ENCODE measurements at regions not wholly inside any gene's neighbourhood (a gene's known extent, or its start where the extent isn't known, plus 50 kb on each side); places are given as distances from the start of the nearest gene placed in this dataset.

DNA sequence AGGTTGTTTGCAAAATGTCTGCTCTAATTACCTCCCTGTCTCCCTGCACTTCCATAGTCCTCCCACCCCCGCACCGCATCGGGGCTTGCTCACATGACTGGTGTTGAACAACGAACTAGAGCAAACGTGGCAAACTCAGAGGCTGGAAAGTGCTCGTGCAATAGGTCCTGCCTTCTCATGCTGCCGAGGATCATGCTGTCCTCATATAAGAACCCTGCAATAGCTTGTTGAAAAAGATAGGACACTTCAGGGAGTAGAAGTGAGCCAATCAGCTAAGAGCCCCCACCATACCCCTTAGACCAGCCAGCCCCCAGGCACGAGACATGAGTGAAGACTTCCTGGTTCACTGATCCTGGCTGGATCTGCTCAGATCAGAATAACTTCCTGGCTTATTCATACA lies 219.2 kb downstream of the C6orf118 start:
- Histone ChIP-seq H3K27ac (no peak overlapping the region), H3K4me3 (peak overlapping the region; percentile 58), H3K9ac (ENCODE audit: insufficient read length) (no peak overlapping the region), H3K9me3 (ENCODE audit: low read depth, low read length) (no peaks in the 10 kb centered on the region), H3K36me3 (ENCODE audit: insufficient read depth, low read length) (no peaks in the 10 kb centered on the region)
- DNase-seq (ENCODE audit: low read depth, low spot score) = no peak
- TF ChIP-seq EZH2 (IDR thresholded peaks at IDR 0.05) = no peak

DNA sequence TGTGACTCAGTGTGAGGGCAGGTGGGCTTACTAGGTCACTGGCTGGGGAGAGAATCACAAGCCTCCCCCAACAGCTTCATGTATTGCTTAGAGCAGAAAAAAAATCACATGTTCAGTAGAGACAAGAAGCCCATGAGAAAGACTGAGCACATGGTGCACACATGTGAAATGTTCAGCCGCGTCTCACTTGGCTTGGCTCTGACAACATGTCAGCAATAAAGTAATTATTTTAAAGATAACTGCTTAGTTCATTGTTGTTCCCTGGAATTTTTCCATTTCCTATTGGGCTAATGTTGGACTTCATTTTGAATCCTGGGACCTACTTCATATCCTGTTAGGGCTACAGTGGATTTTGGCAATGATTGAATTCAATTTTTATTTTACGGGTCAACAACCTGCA lies 222.6 kb downstream of the C6orf118 start:
- Histone ChIP-seq H3K9ac (ENCODE audit: insufficient read length) (no peak overlapping the region), H3K9me3 (ENCODE audit: low read depth, low read length) (no peaks in the 10 kb centered on the region), H3K36me3 (ENCODE audit: insufficient read depth, low read length) (no peaks in the 10 kb centered on the region), H3K27ac (no peak overlapping the region), H3K4me3 (no peak overlapping the region)
- TF ChIP-seq POLR2AphosphoS5 (IDR thresholded peaks at IDR 0.05; ENCODE audit: borderline replicate concordance, low read depth, low read length) = no peak
- no peak for TF ChIP-seq FOXP2 (optimal IDR thresholded peaks at IDR 0.05; ENCODE audit: control extremely low read depth, extremely low read length, insufficient read depth)
- TF ChIP-seq EZH2 (IDR thresholded peaks at IDR 0.05) = no peak
- no peak for DNase-seq (ENCODE audit: low read depth, low spot score)

- no peak overlapping the region for H3K9ac ChIP-seq (ENCODE audit: insufficient read length)
- TF ChIP-seq EZH2 (IDR thresholded peaks at IDR 0.05) (no peak), FOXP2 (optimal IDR thresholded peaks at IDR 0.05; ENCODE audit: control extremely low read depth, extremely low read length, insufficient read depth) (no peak), POLR2AphosphoS5 (IDR thresholded peaks at IDR 0.05; ENCODE audit: borderline replicate concordance, low read depth, low read length) (no peak)
- no peak overlapping the region for H3K27ac ChIP-seq
- no peak overlapping the region for H3K4me3 ChIP-seq
- no peaks in the 10 kb centered on the region for H3K9me3 ChIP-seq (ENCODE audit: low read depth, low read length)
- H3K36me3 ChIP-seq (ENCODE audit: insufficient read depth, low read length) = no peaks in the 10 kb centered on the region
- DNase-seq (ENCODE audit: low read depth, low spot score) = no peak
Measured at GRCh38 chr6:165082636-165083035, 226.8 kb downstream of the C6orf118 start.

DNA sequence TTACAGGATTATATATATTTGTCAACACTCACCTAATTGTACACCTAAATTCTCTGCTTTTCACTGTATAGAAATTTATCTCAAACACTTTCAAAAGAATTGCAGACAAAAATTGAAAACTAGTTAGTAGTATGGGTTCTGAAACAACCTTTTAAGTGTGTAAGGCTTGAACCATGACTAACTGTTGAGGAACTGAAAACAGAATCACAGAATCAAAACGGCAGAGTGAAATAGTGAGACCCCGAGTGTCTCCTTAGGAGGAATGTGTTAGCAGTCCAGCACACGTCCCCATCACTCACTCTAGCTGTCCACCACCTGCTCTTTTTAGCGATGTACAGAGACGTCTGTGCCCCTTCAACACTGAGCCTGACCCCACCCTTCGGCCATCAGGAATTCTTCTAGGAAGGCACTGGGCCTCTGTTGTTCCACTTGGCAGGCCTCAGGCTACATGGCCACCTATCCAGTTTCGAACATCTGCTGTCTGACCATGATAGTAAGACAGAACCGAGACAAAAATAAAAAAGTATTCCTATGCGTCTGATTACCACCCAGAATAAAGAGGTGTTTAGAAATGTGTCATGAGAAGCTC lies 227.4 kb downstream of the C6orf118 start:
- no peak for DNase-seq (ENCODE audit: low read depth, low spot score)
- Histone ChIP-seq H3K36me3 (ENCODE audit: insufficient read depth, low read length) (no peaks in the 10 kb centered on the region), H3K9me3 (ENCODE audit: low read depth, low read length) (no peaks in the 10 kb centered on the region), H3K4me3 (no peak overlapping the region), H3K27ac (no peak overlapping the region), H3K9ac (ENCODE audit: insufficient read length) (no peak overlapping the region)
- TF ChIP-seq FOXP2 (optimal IDR thresholded peaks at IDR 0.05; ENCODE audit: control extremely low read depth, extremely low read length, insufficient read depth) (no peak), EZH2 (IDR thresholded peaks at IDR 0.05) (no peak), POLR2AphosphoS5 (IDR thresholded peaks at IDR 0.05; ENCODE audit: borderline replicate concordance, low read depth, low read length) (no peak)

- no peak overlapping the region for H3K9ac ChIP-seq (ENCODE audit: insufficient read length)
- no peak overlapping the region for H3K27ac ChIP-seq
- no peaks in the 10 kb centered on the region for H3K9me3 ChIP-seq (ENCODE audit: low read depth, low read length)
- H3K4me3 ChIP-seq = no peak overlapping the region
- TF ChIP-seq EZH2 (IDR thresholded peaks at IDR 0.05) = no peak
- TF ChIP-seq FOXP2 (optimal IDR thresholded peaks at IDR 0.05; ENCODE audit: control extremely low read depth, extremely low read length, insufficient read depth) = no peak
- no peak for TF ChIP-seq POLR2AphosphoS5 (IDR thresholded peaks at IDR 0.05; ENCODE audit: borderline replicate concordance, low read depth, low read length)
- no peak for DNase-seq (ENCODE audit: low read depth, low spot score)
- H3K36me3 ChIP-seq (ENCODE audit: insufficient read depth, low read length) = no peaks in the 10 kb centered on the region
Measured at GRCh38 chr6:165077876-165078275, 231.5 kb downstream of the C6orf118 start.

GRCh38 chr6:165071906-165072305 lies 237.5 kb downstream of the C6orf118 start:
- Histone ChIP-seq H3K9me3 (ENCODE audit: low read depth, low read length) (no peaks in the 10 kb centered on the region), H3K27ac (no peak overlapping the region)
- DNase-seq (ENCODE audit: low read depth, low spot score) = no peak

GRCh38 chr6:165060720-165061119 lies 248.7 kb downstream of the C6orf118 start:
- no peak overlapping the region for H3K27ac ChIP-seq
- peak; percentile 2 for DNase-seq (ENCODE audit: low read depth, low spot score)
- H3K36me3 ChIP-seq (ENCODE audit: insufficient read depth, low read length) = no peaks in the 10 kb centered on the region
- TF ChIP-seq FOXP2 (optimal IDR thresholded peaks at IDR 0.05; ENCODE audit: control extremely low read depth, extremely low read length, insufficient read depth) (no peak), EZH2 (IDR thresholded peaks at IDR 0.05) (no peak), POLR2AphosphoS5 (IDR thresholded peaks at IDR 0.05; ENCODE audit: borderline replicate concordance, low read depth, low read length) (no peak)
- H3K9ac ChIP-seq (ENCODE audit: insufficient read length) = no peak overlapping the region
- H3K9me3 ChIP-seq (ENCODE audit: low read depth, low read length) = no peaks in the 10 kb centered on the region
- no peak overlapping the region for H3K4me3 ChIP-seq

More at GRCh38 chr6:165071906-165072305, 237.5 kb downstream of the C6orf118 start:
- Histone ChIP-seq H3K36me3 (ENCODE audit: insufficient read depth, low read length) (no peaks in the 10 kb centered on the region), H3K4me3 (no peak overlapping the region), H3K9ac (ENCODE audit: insufficient read length) (no peak overlapping the region)
- TF ChIP-seq POLR2AphosphoS5 (IDR thresholded peaks at IDR 0.05; ENCODE audit: borderline replicate concordance, low read depth, low read length) = no peak
- TF ChIP-seq EZH2 (IDR thresholded peaks at IDR 0.05) = no peak
- no peak for TF ChIP-seq FOXP2 (optimal IDR thresholded peaks at IDR 0.05; ENCODE audit: control extremely low read depth, extremely low read length, insufficient read depth)

DNA sequence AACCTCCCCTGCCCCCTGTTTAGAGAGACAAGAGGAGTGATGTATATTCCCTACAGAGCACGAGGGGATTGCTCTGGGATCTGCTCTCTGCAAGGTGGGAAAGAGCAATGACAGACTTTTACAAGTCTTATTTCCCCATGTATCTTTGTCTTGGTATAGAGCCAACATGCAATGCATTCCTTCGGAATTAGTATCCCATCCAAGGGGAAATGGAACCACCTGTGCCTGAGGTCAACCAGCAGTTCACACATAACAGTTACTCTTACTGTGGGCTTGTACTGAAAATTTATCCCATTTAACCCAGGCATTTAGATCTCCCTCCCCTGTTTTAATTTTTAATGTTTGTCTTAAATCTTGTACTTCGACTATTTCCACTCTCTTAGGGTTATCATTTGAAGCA lies 250.4 kb downstream of the C6orf118 start:
- no peak for DNase-seq (ENCODE audit: low read depth, low spot score)
- no peak overlapping the region for H3K4me3 ChIP-seq
- no peak for TF ChIP-seq EZH2 (IDR thresholded peaks at IDR 0.05)
- TF ChIP-seq POLR2AphosphoS5 (IDR thresholded peaks at IDR 0.05; ENCODE audit: borderline replicate concordance, low read depth, low read length) = no peak
- TF ChIP-seq FOXP2 (optimal IDR thresholded peaks at IDR 0.05; ENCODE audit: control extremely low read depth, extremely low read length, insufficient read depth) = no peak
- H3K36me3 ChIP-seq (ENCODE audit: insufficient read depth, low read length) = no peaks in the 10 kb centered on the region
- no peak overlapping the region for H3K9ac ChIP-seq (ENCODE audit: insufficient read length)
- H3K9me3 ChIP-seq (ENCODE audit: low read depth, low read length) = no peaks in the 10 kb centered on the region
- no peak overlapping the region for H3K27ac ChIP-seq

- TF ChIP-seq EZH2 (IDR thresholded peaks at IDR 0.05) (no peak), POLR2AphosphoS5 (IDR thresholded peaks at IDR 0.05; ENCODE audit: borderline replicate concordance, low read depth, low read length) (no peak), FOXP2 (optimal IDR thresholded peaks at IDR 0.05; ENCODE audit: control extremely low read depth, extremely low read length, insufficient read depth) (no peak)
- no peaks in the 10 kb centered on the region for H3K9me3 ChIP-seq (ENCODE audit: low read depth, low read length)
Measured at GRCh38 chr6:165056292-165056691, 253.1 kb downstream of the C6orf118 start.

More at GRCh38 chr6:165056292-165056691, 253.1 kb downstream of the C6orf118 start:
- Histone ChIP-seq H3K4me3 (no peak overlapping the region), H3K9ac (ENCODE audit: insufficient read length) (no peak overlapping the region), H3K36me3 (ENCODE audit: insufficient read depth, low read length) (no peaks in the 10 kb centered on the region), H3K27ac (no peak overlapping the region)
- DNase-seq (ENCODE audit: low read depth, low spot score) = no peak
